Large intestine (tissue), 3 donors: ENCODE measurements at regions not wholly inside any gene's neighbourhood (a gene's known extent, or its start where the extent isn't known, plus 50 kb on each side); places are given as distances from the start of the nearest gene placed in this dataset.

Experiments used
- DNase-seq, 2 donors: peaks; one replicate each; pipeline versions ENCODE4 v3.0.0 to v3.0.0-alpha.2; 2013
- H3K27ac ChIP-seq: one replicate; pipeline ENCODE4 v1.5.1; 2013; ENCODE audit warnings: low read length
- H3K27me3 ChIP-seq: 2 replicates; pipeline ENCODE4 v1.6.1; 2013; ENCODE audit warnings: low read length; ENCODE audit not compliant: control insufficient read depth, insufficient read depth
- H3K36me3 ChIP-seq: 2 replicates; pipeline ENCODE4 v1.6.1; 2013; ENCODE audit warnings: low read length; ENCODE audit not compliant: control insufficient read depth, insufficient read depth
- H3K4me1 ChIP-seq: one replicate; pipeline ENCODE4 v1.6.1; 2013; ENCODE audit warnings: low read length; ENCODE audit not compliant: control insufficient read depth, insufficient read depth
- H3K4me3 ChIP-seq: one replicate; pipeline ENCODE4 v1.5.1; 2013; ENCODE audit warnings: low read length
- H3K9me3 ChIP-seq: one replicate; pipeline ENCODE4 v1.6.1; 2013; ENCODE audit warnings: mild to moderate bottlenecking, low read depth, low read length, moderate library complexity; ENCODE audit not compliant: control insufficient read depth
- WGBS: methylation state at CpG from one replicate; pipeline ENCODE4 v1.1.5; 2013; ENCODE audit warnings: low lambda C conversion rate; ENCODE audit not compliant: insufficient coverage; 5-methylcytosine and 5-hydroxymethylcytosine counted together

- no peak overlapping the region for H3K27ac ChIP-seq
- no peaks in the 10 kb centered on the region for H3K36me3 ChIP-seq
- H3K4me3 ChIP-seq = no peak overlapping the region
- peaks cover 7% of the 10 kb centered on the region for H3K27me3 ChIP-seq
- DNase-seq = no peak
- H3K4me1 ChIP-seq = no peaks in the 10 kb centered on the region
- 89% methylated on average over 3 of the region's 3 CpGs for WGBS
- H3K9me3 ChIP-seq = no peaks in the 10 kb centered on the region
These were observed 53.4 kb downstream of the FOXB1 start for GRCh38 chr15:60057554-60057953.

GRCh38 chr15:60059186-60059585 lies 55.1 kb downstream of the FOXB1 start:
- H3K4me3 ChIP-seq = no peak overlapping the region
- no peaks in the 10 kb centered on the region for H3K9me3 ChIP-seq
- H3K4me1 ChIP-seq = no peaks in the 10 kb centered on the region
- DNase-seq = no peak
- no CpG with 5 or more reads among the region's 1 CpG for WGBS
- H3K27me3 ChIP-seq = peaks cover 7% of the 10 kb centered on the region
- H3K36me3 ChIP-seq = no peaks in the 10 kb centered on the region
- no peak overlapping the region for H3K27ac ChIP-seq

GRCh38 chr15:60061758-60062157 lies 57.6 kb downstream of the FOXB1 start:
- H3K27ac ChIP-seq = no peak overlapping the region
- no peaks in the 10 kb centered on the region for H3K9me3 ChIP-seq
- H3K4me1 ChIP-seq = no peaks in the 10 kb centered on the region
- no peak overlapping the region for H3K4me3 ChIP-seq
- WGBS = no CpG with 5 or more reads among the region's 1 CpG
- H3K36me3 ChIP-seq = no peaks in the 10 kb centered on the region
- no peak for DNase-seq
- peaks cover 8% of the 10 kb centered on the region for H3K27me3 ChIP-seq

- no peaks in the 10 kb centered on the region for H3K36me3 ChIP-seq
- no peak overlapping the region for H3K27ac ChIP-seq
- DNase-seq = no peak
- no peak overlapping the region for H3K4me3 ChIP-seq
- no peaks in the 10 kb centered on the region for H3K4me1 ChIP-seq
- WGBS = no CpG with 5 or more reads among the region's 3 CpGs
- peaks cover 3% of the 10 kb centered on the region for H3K27me3 ChIP-seq
- H3K9me3 ChIP-seq = no peaks in the 10 kb centered on the region
These were observed 58.7 kb downstream of the FOXB1 start for GRCh38 chr15:60062826-60063225.

GRCh38 chr15:60065951-60066350 lies 61.8 kb downstream of the FOXB1 start:
- DNase-seq = no peak
- no peak overlapping the region for H3K27ac ChIP-seq
- H3K36me3 ChIP-seq = no peaks in the 10 kb centered on the region
- no peak overlapping the region for H3K4me3 ChIP-seq
- no peaks in the 10 kb centered on the region for H3K4me1 ChIP-seq
- 21% methylated on average over 2 of the region's 7 CpGs for whole genome bisulfite sequencing
- peaks cover 3% of the 10 kb centered on the region for H3K27me3 ChIP-seq
- no peaks in the 10 kb centered on the region for H3K9me3 ChIP-seq

- 77% methylated on average over 2 of the region's 8 CpGs for WGBS
- no peaks in the 10 kb centered on the region for H3K36me3 ChIP-seq
- no peak overlapping the region for H3K4me3 ChIP-seq
- H3K4me1 ChIP-seq = no peaks in the 10 kb centered on the region
- no peak overlapping the region for H3K27ac ChIP-seq
- H3K27me3 ChIP-seq = peaks cover 14% of the 10 kb centered on the region
- H3K9me3 ChIP-seq = no peaks in the 10 kb centered on the region
- DNase-seq = no peak
These were observed 66.9 kb downstream of the FOXB1 start for GRCh38 chr15:60070838-60071493.

GRCh38 chr15:60072826-60073465 lies 68.8 kb downstream of the FOXB1 start:
- Histone ChIP-seq H3K36me3 (no peaks in the 10 kb centered on the region), H3K27me3 (peaks cover 23% of the 10 kb centered on the region), H3K9me3 (no peaks in the 10 kb centered on the region), H3K4me1 (no peaks in the 10 kb centered on the region), H3K4me3 (no peak overlapping the region), H3K27ac (no peak overlapping the region)
- DNase-seq = no peak
- WGBS = 60% methylated on average over 1 of the region's 5 CpGs

GRCh38 chr15:60073466-60073840 lies 69.3 kb downstream of the FOXB1 start:
- H3K4me3 ChIP-seq = no peak overlapping the region
- WGBS = 100% methylated on average over 1 of the region's 3 CpGs

GRCh38 chr15:60074181-60074885 lies 70.2 kb downstream of the FOXB1 start:
- Histone ChIP-seq H3K27ac (no peak overlapping the region), H3K27me3 (peaks cover 25% of the 10 kb centered on the region), H3K4me3 (no peak overlapping the region), H3K36me3 (no peaks in the 10 kb centered on the region), H3K9me3 (no peaks in the 10 kb centered on the region), H3K4me1 (no peaks in the 10 kb centered on the region)
- DNase-seq = peak in 1 of 2 donors; percentile 41
- no CpG with 5 or more reads among the region's 6 CpGs for WGBS

More at GRCh38 chr15:60073466-60073840, 69.3 kb downstream of the FOXB1 start:
- Histone ChIP-seq H3K4me1 (no peaks in the 10 kb centered on the region), H3K36me3 (no peaks in the 10 kb centered on the region), H3K27ac (no peak overlapping the region), H3K9me3 (no peaks in the 10 kb centered on the region), H3K27me3 (peaks cover 25% of the 10 kb centered on the region)
- DNase-seq = no peak

GRCh38 chr15:60076045-60076444 lies 71.9 kb downstream of the FOXB1 start:
- WGBS = no CpG with 5 or more reads among the region's 5 CpGs
- DNase-seq = no peak
- Histone ChIP-seq H3K27ac (no peak overlapping the region), H3K36me3 (no peaks in the 10 kb centered on the region), H3K4me3 (no peak overlapping the region), H3K27me3 (peaks cover 25% of the 10 kb centered on the region), H3K4me1 (no peaks in the 10 kb centered on the region), H3K9me3 (no peaks in the 10 kb centered on the region)
